AG04450 (cell line): ENCODE measurements at regions not wholly inside any gene's neighbourhood (a gene's known extent, or its start where the extent isn't known, plus 50 kb on each side); places are given as distances from the start of the nearest gene placed in this dataset.

Source experiments
- CTCF ChIA-PET: fragments of 300-600, 350-600 bp; formaldehyde crosslinking; extraction: SDS; loops from one replicate; lab custom pipeline; 2022; ENCODE audit warnings: antibody characterized with exemption, inconsistent platforms; lab: Charles Lee
- POLR2A ChIA-PET: fragments of 350-600 bp; formaldehyde crosslinking; extraction: SDS; loops from one replicate; lab custom pipeline; 2021; ENCODE audit warnings: antibody characterized with exemption, inconsistent platforms; lab: Yijun Ruan, JAX
- DNase-seq: peaks from one replicate; pipeline ENCODE4 v3.0.0-alpha.2; 2011; ENCODE audit warnings: low read depth, low spot score
- H3K27ac ChIP-seq: one replicate; pipeline ENCODE4 v1.5.1; 2012; ENCODE audit warnings: low read depth, low read length, control low read depth
- H3K27me3 ChIP-seq: one replicate; pipeline ENCODE4 v1.6.0; 2012; ENCODE audit warnings: low read length; ENCODE audit not compliant: control insufficient read depth, insufficient read depth
- H3K4me3 ChIP-seq: 2 replicates; pipeline ENCODE4 v1.5.1; 2011; ENCODE audit warnings: mild to moderate bottlenecking, low read depth, low read length, control low read depth
- H3K9me3 ChIP-seq: 2 replicates; pipeline ENCODE4 v1.5.1; 2012; ENCODE audit warnings: low read length; ENCODE audit not compliant: control insufficient read depth, insufficient read depth
- TF ChIP-seq, protein P1 (sequence below): IDR thresholded peaks from 2 replicates; pipeline ENCODE4 v1.5.1; 2011; ENCODE audit warnings: low read depth, low read length, control low read depth, inconsistent platforms

DNA sequence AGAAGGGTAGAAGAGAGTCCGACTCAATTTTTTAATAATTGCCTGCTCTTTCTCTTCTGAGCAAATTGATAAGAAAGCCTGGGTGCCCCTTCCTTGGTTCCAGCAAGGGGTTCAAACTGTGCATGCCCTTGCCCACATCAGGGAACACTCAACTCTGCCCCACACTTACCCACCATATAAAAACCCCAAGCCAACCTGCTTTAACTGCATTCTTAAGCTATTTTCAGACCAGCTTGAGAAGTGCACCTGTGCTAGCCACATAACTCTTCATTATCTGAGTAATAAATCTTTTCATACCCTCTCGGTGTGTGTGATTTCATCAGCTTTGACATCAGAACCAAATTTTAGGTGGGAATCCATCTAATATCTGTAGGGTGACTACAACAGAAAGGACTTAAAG is 509.6 kb downstream of the MRPL39 start:
- no peak overlapping the region for H3K27ac ChIP-seq
- H3K9me3 ChIP-seq = peaks cover 1% of the 10 kb centered on the region
- ChIA-PET CTCF (no interaction called here), POLR2A (no interaction called here)
- H3K4me3 ChIP-seq = no peak overlapping the region
- H3K27me3 ChIP-seq = no peaks in the 10 kb centered on the region
- DNase-seq = no peak
- TF ChIP-seq, protein P1, sequence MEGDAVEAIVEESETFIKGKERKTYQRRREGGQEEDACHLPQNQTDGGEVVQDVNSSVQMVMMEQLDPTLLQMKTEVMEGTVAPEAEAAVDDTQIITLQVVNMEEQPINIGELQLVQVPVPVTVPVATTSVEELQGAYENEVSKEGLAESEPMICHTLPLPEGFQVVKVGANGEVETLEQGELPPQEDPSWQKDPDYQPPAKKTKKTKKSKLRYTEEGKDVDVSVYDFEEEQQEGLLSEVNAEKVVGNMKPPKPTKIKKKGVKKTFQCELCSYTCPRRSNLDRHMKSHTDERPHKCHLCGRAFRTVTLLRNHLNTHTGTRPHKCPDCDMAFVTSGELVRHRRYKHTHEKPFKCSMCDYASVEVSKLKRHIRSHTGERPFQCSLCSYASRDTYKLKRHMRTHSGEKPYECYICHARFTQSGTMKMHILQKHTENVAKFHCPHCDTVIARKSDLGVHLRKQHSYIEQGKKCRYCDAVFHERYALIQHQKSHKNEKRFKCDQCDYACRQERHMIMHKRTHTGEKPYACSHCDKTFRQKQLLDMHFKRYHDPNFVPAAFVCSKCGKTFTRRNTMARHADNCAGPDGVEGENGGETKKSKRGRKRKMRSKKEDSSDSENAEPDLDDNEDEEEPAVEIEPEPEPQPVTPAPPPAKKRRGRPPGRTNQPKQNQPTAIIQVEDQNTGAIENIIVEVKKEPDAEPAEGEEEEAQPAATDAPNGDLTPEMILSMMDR = no peak

DNA sequence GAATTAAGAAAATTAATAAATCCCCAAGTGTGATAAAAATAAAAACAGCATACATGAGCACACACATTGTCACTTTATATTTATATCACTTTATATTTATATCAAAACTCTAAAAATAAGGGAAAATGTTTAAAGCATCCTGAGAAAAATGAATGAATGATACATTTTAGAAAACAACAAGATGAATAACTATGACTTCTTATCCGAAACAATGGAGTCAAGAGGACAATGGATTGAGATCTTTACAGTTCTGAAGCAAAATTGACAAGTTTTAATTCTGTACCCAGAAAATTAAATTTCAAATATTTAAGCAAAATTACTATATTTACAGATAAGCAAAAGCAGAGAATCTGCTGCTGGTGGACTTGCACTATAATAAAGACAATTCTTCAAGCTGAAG is 512.6 kb downstream of the MRPL39 start:
- Histone ChIP-seq H3K27me3 (no peaks in the 10 kb centered on the region), H3K9me3 (peaks cover 6% of the 10 kb centered on the region), H3K27ac (no peak overlapping the region), H3K4me3 (no peak overlapping the region)
- POLR2A ChIA-PET = no interaction called here
- CTCF ChIA-PET = interaction anchor here (0.5 kb wide), 1 partner anchor 8 kb away, joined by 4 read pairs; no protein-coding TSS in a partner anchor
- DNase-seq = no peak
- TF ChIP-seq, protein P1 = no peak

GRCh38 chr21:25092441-25093011 is 514.8 kb downstream of the MRPL39 start:
- peaks cover 6% of the 10 kb centered on the region for H3K9me3 ChIP-seq
- no peak for DNase-seq
- no peak overlapping the region for H3K27ac ChIP-seq
- POLR2A ChIA-PET = no interaction called here
- no peak overlapping the region for H3K4me3 ChIP-seq
- CTCF ChIA-PET = no interaction called here
- TF ChIP-seq, protein P1 = no peak
- no peaks in the 10 kb centered on the region for H3K27me3 ChIP-seq

DNA sequence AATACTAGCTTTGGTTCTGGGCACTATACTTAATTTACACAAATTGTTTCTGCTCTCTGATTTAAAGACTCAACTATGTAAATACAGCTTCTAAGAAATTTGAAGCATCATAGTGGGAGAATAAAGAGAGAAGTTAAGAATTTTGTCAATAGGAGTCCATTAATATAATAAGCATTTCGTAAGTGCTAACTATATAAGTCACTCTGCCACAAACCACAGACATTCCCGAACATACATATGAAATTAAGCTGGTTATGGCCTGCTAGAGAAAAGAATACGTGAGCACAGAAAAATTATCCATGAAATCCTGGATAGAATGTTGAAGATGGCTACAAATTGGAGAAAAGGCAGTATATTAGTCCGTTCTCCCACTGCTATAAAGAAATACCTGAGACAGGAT is 526.2 kb downstream of the MRPL39 start:
- Histone ChIP-seq H3K27me3 (no peaks in the 10 kb centered on the region), H3K27ac (no peak overlapping the region), H3K4me3 (no peak overlapping the region), H3K9me3 (no peaks in the 10 kb centered on the region)
- ChIA-PET POLR2A (no interaction called here), CTCF (interaction anchor here (0.9 kb wide), 1 partner anchor 304 kb away, joined by 3 read pairs; no protein-coding TSS in a partner anchor)
- TF ChIP-seq, protein P1 = no peak
- no peak for DNase-seq

DNA sequence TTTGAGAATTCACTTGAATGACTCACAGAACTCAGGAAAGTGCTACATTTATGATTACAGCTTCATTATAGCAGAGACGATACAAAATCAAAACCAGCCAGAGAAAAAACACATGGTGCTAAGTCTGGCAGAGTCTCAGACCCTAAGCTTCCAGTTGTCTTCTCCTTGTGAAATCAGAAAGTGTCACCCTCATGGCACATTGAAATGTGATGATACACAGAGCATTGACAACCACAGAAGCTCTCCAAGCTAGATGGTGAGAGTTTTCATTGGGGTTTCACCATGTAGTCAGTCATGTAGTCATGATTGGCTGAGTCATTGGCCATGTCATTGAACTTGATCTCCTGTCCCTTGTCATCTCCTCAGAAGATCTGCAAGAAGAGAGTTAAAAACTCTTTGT is 526.6 kb downstream of the MRPL39 start:
- DNase-seq = no peak
- POLR2A ChIA-PET = no interaction called here
- no peaks in the 10 kb centered on the region for H3K27me3 ChIP-seq
- H3K27ac ChIP-seq = no peak overlapping the region
- no peak overlapping the region for H3K4me3 ChIP-seq
- CTCF ChIA-PET = interaction anchor here (0.9 kb wide), 1 partner anchor 305 kb away, joined by 3 read pairs; no protein-coding TSS in a partner anchor
- TF ChIP-seq, protein P1 = no peak
- H3K9me3 ChIP-seq = no peaks in the 10 kb centered on the region
